HG03280 (cell line): ENCODE measurements at regions not wholly inside any gene's neighbourhood (a gene's known extent, or its start where the extent isn't known, plus 50 kb on each side); places are given as distances from the start of the nearest gene placed in this dataset.
"Not testable (repeated sequence)": the region's sequence is repeated elsewhere in the genome, so short reads cannot be mapped to it uniquely, and the experiment has no call there.

Experiments used
- ATAC-seq: cut with Tn5 transposase; IDR thresholded peaks from one replicate; pipeline ENCODE4 v1.9.1; 2021; ENCODE audit warnings: mild to moderate bottlenecking, moderate library complexity; ENCODE audit not compliant: unreplicated experiment

DNA sequence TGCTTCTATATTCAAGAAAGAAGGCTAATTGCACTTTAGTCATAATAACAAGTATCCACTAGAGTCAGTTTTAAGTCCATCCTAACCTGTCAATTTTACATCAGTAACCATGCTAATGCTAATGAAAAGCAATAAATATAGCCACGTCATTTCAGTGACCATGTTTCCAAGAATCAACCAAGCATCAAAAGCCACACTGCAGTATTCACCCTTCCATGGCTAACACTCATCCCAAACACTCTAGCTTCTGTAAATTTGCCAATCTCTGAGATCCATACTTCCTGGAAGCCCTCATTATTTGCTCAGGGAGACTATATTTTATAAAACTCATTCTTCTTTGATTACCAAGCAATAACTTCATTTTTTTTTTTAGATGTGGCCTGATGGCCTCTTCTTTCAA lies 712.0 kb downstream of the CETN3 start:
- no peak for ATAC-seq

DNA sequence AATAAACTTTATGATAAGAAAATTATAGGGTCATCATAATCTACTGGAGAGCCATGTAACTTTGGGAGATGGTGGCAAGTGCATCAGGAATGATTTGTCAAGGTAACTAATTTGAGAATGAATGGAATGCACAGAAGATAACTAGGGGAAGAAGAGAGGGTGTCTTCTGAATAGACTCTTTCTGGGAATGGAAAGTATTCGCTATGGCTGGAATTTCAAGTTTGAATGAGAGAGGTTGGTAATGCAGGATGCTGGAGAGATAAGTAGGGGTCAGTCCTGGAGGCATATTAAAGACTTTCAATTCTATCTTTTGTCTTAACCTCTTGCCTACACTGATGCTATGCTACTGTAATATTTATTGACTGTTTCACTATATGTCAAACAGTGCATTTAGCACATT lies 714.2 kb downstream of the CETN3 start:
- no peak for ATAC-seq

DNA sequence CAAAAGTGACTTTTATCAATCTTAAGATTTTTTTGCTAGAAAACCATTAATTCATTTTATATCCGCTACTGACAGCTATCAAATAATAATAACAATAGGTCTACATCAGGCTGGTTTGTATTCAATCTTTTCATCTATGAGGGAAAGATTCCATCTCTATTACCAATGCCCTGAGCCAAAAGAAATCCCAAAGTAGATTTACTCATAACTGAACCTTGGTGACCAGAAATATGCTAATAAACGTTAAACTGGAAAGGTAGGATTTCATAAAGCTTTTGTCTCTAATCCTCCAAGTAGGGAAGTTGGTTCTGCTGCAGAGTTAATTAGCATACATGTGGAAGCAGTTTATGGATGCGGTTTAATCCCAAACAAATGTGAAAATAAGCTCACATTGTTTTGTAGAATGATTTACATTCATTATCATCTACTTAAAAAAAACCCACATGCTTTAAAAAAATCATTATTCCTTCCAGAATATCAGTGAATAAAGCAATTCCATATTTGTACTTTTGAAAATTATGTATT lies 715.5 kb downstream of the CETN3 start:
- ATAC-seq = no peak

GRCh38 chr5:89690331-89690730 lies 719.2 kb downstream of the CETN3 start:
- ATAC-seq = no peak

GRCh38 chr5:89686081-89686765 lies 723.3 kb downstream of the CETN3 start:
- ATAC-seq = no peak

GRCh38 chr5:89676634-89677033 lies 732.9 kb downstream of the CETN3 start:
- ATAC-seq = no peak

DNA sequence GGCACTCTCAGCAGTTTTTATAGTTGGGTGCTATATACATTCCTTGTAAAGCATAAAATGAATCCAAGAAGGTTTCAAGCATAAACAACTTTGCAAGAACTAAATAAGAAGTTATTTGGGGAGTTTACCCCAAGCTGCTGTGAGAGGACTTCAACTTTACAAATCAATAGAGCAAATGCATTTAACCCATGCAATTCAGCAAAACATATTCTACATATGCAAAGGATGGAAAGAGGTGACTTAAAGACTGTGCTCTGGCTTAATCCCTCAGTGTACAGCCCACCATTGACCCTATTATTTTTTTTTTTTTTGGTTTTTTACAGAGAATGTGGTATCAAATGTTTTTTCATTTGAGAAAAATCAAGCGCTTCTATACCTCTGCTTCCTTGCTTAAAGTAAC lies 736.5 kb downstream of the CETN3 start:
- ATAC-seq = no peak

- no peak for ATAC-seq
Observed at GRCh38 chr5:89668821-89669220, 740.7 kb downstream of the CETN3 start.

DNA sequence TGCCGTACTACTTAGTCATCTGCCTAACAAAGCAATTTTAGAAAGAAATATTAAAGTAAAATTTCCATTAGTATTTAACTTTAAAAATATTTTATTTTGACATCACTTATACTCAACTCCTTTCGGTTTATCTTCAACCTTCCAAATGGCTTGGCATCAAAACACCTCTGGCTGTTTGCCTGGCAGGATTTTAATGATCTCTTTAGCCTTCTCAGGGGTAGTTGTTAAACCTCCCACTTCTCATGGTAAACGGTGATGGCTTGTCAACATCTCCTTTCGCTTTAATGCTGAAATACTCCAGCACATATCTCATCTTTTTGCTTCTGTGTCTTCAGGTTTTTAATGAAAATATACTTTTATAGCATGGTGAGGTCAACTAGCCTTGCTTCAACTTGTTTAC lies 747.1 kb downstream of the CETN3 start:
- no peak for ATAC-seq

DNA sequence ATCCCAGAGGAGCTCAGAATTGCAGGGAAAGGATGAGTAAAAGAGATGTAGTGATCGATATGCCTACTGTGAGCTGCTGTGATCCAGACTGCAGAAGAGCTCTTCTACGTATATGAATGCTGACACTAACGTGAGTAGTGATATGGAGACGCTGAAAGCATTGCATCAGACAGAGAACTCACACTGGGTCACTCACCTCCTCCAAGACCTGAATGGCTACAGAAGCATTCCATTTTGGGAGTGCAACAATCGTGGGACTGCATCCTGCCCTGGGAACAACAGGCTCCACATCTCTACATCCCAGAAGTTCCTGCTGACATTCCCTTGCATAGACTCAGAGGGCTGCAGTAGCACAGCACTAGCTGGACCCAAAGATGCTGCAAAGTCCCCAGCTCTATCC lies 755.9 kb upstream of the MEF2C start:
- no peak for ATAC-seq

DNA sequence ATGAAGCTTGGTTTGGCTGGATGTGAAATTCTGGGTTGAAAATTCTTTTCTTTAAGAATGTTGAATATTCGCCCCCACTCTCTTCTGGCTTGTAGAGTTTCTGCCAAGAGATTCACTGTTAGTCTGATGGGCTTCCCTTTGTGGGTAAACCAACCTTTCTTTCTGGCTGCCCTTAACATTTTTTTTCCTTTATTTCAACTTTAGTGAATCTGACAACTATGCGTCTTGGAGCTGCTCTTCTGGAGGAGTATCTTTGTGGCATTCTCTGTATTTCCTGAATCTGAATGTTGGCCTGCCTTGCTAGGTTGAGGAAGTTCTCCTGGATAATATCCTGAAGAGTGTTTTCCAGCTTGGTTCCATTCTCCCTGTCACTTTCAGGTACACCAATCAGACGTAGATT lies 751.2 kb upstream of the MEF2C start:
- ATAC-seq = not testable (repeated sequence)

GRCh38 chr5:89630064-89630463 lies 747.1 kb upstream of the MEF2C start:
- ATAC-seq = not testable (repeated sequence)

GRCh38 chr5:89628876-89629635 lies 746.1 kb upstream of the MEF2C start:
- ATAC-seq = no peak

- no peak for ATAC-seq
Observed at GRCh38 chr5:89615839-89616518, 733.0 kb upstream of the MEF2C start.

- peak; percentile 88 for ATAC-seq
Observed at GRCh38 chr5:89613222-89613956, 730.4 kb upstream of the MEF2C start.

DNA sequence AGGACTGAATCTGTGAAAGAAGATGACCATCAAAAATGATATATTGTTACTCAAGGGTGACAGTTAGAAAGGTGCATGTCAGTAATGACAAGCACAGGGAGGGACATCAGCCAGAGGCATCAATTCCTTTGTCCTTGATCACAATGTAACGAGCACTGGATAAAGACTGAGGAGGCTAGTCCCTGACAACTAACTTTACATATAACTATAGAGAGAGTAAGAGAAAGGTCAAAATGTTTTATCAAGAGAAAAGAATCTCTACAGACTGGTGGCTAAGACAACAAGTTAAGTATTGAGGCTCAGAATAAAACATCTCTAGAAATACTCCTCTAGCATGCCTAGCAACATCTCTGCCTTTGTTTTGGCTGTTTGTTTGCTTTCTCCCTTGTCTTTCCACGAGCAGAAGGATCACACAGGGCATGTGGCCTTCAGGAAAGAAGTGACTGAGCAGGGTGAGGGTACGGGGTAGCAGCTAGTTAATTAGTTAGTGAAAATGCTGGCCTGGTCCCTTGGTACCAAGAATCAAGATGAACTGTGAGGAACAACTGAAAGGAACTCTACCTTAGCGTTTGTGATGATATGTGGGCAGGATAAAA lies 724.1 kb upstream of the MEF2C start:
- ATAC-seq = no peak

DNA sequence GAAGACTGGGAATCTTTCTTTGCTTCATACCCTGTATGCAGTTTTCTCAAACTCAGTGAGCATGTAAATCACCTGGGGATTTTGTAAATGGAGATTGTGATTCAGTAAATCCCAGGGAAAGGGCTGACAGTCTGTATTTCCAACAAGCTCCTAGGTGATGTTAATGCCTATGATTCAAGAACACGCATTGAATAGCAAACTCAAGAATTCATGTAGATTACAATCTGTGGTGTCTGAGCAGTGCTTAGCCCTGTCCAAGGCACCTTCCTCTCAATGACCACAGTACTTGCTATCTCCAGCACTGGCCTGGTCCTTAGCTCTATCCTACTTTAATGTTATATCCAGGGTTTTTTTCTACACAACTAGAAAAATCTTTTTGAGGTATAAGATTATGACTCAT lies 721.4 kb upstream of the MEF2C start:
- no peak for ATAC-seq

DNA sequence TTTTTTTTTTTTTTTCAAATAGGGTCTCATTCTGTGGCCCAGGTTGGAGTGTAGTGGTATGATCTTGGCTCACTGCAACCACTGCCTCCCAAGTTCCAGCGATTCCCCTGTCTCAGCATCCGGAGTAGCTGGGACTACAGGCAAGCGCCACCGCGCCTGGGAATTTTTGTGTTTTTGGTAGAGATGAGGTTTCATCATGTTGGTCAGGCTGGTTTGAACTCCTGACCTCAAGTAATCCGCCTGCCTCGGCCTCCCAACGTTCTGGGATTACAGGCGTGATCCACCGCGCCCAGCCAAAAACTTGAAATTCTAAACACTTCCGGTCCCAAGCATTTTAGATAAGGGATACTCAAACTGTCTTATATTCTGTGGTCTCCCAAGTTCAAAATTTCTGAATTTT lies 718.9 kb upstream of the MEF2C start:
- ATAC-seq = no peak

DNA sequence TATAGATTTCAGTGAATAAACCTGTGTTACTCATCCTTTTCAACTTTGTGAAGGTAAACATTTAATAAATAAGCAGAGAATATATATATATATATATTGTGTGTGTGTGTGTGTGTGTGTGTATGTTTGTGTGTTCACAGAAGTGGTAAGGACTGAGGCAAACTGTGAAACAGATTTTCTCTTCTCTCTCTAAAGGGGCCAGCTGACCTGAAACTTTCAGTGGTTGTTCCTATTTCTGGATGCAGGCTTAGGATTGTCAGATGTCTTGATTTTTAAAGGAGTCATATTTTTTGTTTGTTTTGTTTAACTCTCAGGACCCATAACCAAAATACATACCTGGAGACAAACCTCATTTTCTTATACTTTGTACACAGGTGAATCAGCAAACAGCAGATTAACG lies 714.9 kb upstream of the MEF2C start:
- ATAC-seq = no peak

GRCh38 chr5:89596821-89597220 lies 713.8 kb upstream of the MEF2C start:
- ATAC-seq = no peak

DNA sequence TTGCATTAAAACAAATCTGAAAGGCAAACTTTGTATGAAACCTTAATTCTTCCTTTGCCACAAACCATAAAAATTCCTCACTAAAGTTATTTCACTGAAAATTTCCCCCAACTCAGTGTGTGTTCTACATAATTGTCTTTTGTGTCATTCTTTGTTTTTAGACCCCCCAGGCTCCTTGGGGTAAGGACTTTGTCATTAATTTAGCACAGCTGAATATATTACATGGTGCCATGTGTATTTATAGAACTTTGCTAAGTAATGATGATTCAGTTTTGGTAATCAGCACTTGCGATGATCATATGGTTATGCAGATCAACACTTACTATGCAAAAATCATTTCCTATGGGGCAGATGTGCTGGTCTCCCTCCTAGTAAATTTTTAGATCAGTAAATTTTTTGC lies 712.1 kb upstream of the MEF2C start:
- ATAC-seq = no peak
